ENCODE measurements at regions not wholly inside any gene's neighbourhood (a gene's known extent, or its start where the extent isn't known, plus 50 kb on each side); places are given as distances from the start of the nearest gene placed in this dataset.

- H3K4me3 ChIP-seq (ENCODE audit: low read depth in 1 of 2, low read length in 2 of 2): no peak overlapping the region
Measured at GRCh38 chr2:217722883-217723472, 279.8 kb downstream of the TNS1 start.

GRCh38 chr2:217717646-217718045, 285.1 kb downstream of the TNS1 start:
- H3K9me3 ChIP-seq (ENCODE audit: low read length): no peaks in the 10 kb centered on the region

More at GRCh38 chr2:217722883-217723472, 279.8 kb downstream of the TNS1 start:
- Histone ChIP-seq H3K9ac (ENCODE audit: low read length) (no peak overlapping the region), H3K9me3 (ENCODE audit: low read length) (no peaks in the 10 kb centered on the region), H3K4me1 (ENCODE audit: insufficient read depth, low read length) (no peaks in the 10 kb centered on the region), H3K36me3 (ENCODE audit: insufficient read depth, low read length) (peaks cover 8% of the 10 kb centered on the region), H3K27me3 (ENCODE audit: control insufficient read depth in 1 of 2, insufficient read depth in 2 of 2, low read length in 2 of 2) (no peaks in the 10 kb centered on the region), H3K27ac (ENCODE audit: low read depth, low read length) (no peak overlapping the region)

GRCh38 chr2:217715484-217715883, 287.3 kb downstream of the TNS1 start:
- Histone ChIP-seq H3K4me1 (ENCODE audit: insufficient read depth, low read length) (peaks cover 24% of the 10 kb centered on the region), H3K27ac (ENCODE audit: low read depth, low read length) (no peak overlapping the region), H3K36me3 (ENCODE audit: insufficient read depth, low read length) (no peaks in the 10 kb centered on the region), H3K4me3 (ENCODE audit: low read depth in 1 of 2, low read length in 2 of 2) (no peak overlapping the region), H3K9ac (ENCODE audit: low read length) (no peak overlapping the region), H3K9me3 (ENCODE audit: low read length) (no peaks in the 10 kb centered on the region), H3K27me3 (ENCODE audit: control insufficient read depth in 1 of 2, insufficient read depth in 2 of 2, low read length in 2 of 2) (no peaks in the 10 kb centered on the region)

More at GRCh38 chr2:217717646-217718045, 285.1 kb downstream of the TNS1 start:
- Histone ChIP-seq H3K27me3 (ENCODE audit: control insufficient read depth in 1 of 2, insufficient read depth in 2 of 2, low read length in 2 of 2) (no peaks in the 10 kb centered on the region), H3K27ac (ENCODE audit: low read depth, low read length) (no peak overlapping the region), H3K9ac (ENCODE audit: low read length) (no peak overlapping the region), H3K4me1 (ENCODE audit: insufficient read depth, low read length) (peaks cover 24% of the 10 kb centered on the region), H3K36me3 (ENCODE audit: insufficient read depth, low read length) (no peaks in the 10 kb centered on the region), H3K4me3 (ENCODE audit: low read depth in 1 of 2, low read length in 2 of 2) (no peak overlapping the region)

- Histone ChIP-seq H3K4me3 (ENCODE audit: low read depth in 1 of 2, low read length in 2 of 2) (no peak overlapping the region), H3K4me1 (ENCODE audit: insufficient read depth, low read length) (peaks cover 24% of the 10 kb centered on the region)
Measured at GRCh38 chr2:217714287-217714751, 288.5 kb downstream of the TNS1 start.

GRCh38 chr2:217713395-217714286, 289.2 kb downstream of the TNS1 start:
- no peaks in the 10 kb centered on the region for H3K36me3 ChIP-seq (ENCODE audit: insufficient read depth, low read length)
- no peak overlapping the region for H3K9ac ChIP-seq (ENCODE audit: low read length)
- no peaks in the 10 kb centered on the region for H3K27me3 ChIP-seq (ENCODE audit: control insufficient read depth in 1 of 2, insufficient read depth in 2 of 2, low read length in 2 of 2)
- no peak overlapping the region for H3K4me3 ChIP-seq (ENCODE audit: low read depth in 1 of 2, low read length in 2 of 2)
- H3K4me1 ChIP-seq (ENCODE audit: insufficient read depth, low read length): peaks cover 24% of the 10 kb centered on the region
- peak overlapping the region; percentile 49 for H3K27ac ChIP-seq (ENCODE audit: low read depth, low read length)
- H3K9me3 ChIP-seq (ENCODE audit: low read length): no peaks in the 10 kb centered on the region

More at GRCh38 chr2:217714287-217714751, 288.5 kb downstream of the TNS1 start:
- Histone ChIP-seq H3K9me3 (ENCODE audit: low read length) (no peaks in the 10 kb centered on the region), H3K27me3 (ENCODE audit: control insufficient read depth in 1 of 2, insufficient read depth in 2 of 2, low read length in 2 of 2) (no peaks in the 10 kb centered on the region), H3K9ac (ENCODE audit: low read length) (no peak overlapping the region), H3K36me3 (ENCODE audit: insufficient read depth, low read length) (no peaks in the 10 kb centered on the region), H3K27ac (ENCODE audit: low read depth, low read length) (peak overlapping the region; percentile 49)

- H3K27me3 ChIP-seq (ENCODE audit: control insufficient read depth in 1 of 2, insufficient read depth in 2 of 2, low read length in 2 of 2): no peaks in the 10 kb centered on the region
- H3K9ac ChIP-seq (ENCODE audit: low read length): no peak overlapping the region
- H3K4me3 ChIP-seq (ENCODE audit: low read depth in 1 of 2, low read length in 2 of 2): no peak overlapping the region
- peaks cover 24% of the 10 kb centered on the region for H3K4me1 ChIP-seq (ENCODE audit: insufficient read depth, low read length)
- H3K9me3 ChIP-seq (ENCODE audit: low read length): no peaks in the 10 kb centered on the region
- no peaks in the 10 kb centered on the region for H3K36me3 ChIP-seq (ENCODE audit: insufficient read depth, low read length)
- no peak overlapping the region for H3K27ac ChIP-seq (ENCODE audit: low read depth, low read length)
Measured at GRCh38 chr2:217712431-217712830, 290.4 kb downstream of the TNS1 start.

GRCh38 chr2:217711188-217711587, 291.6 kb downstream of the TNS1 start:
- H3K4me3 ChIP-seq (ENCODE audit: low read depth in 1 of 2, low read length in 2 of 2): no peak overlapping the region
- H3K9ac ChIP-seq (ENCODE audit: low read length): no peak overlapping the region
- peaks cover 33% of the 10 kb centered on the region for H3K4me1 ChIP-seq (ENCODE audit: insufficient read depth, low read length)
- H3K27me3 ChIP-seq (ENCODE audit: control insufficient read depth in 1 of 2, insufficient read depth in 2 of 2, low read length in 2 of 2): no peaks in the 10 kb centered on the region
- H3K27ac ChIP-seq (ENCODE audit: low read depth, low read length): no peak overlapping the region
- H3K9me3 ChIP-seq (ENCODE audit: low read length): no peaks in the 10 kb centered on the region
- H3K36me3 ChIP-seq (ENCODE audit: insufficient read depth, low read length): no peaks in the 10 kb centered on the region

- no peaks in the 10 kb centered on the region for H3K36me3 ChIP-seq (ENCODE audit: insufficient read depth, low read length)
- peaks cover 32% of the 10 kb centered on the region for H3K4me1 ChIP-seq (ENCODE audit: insufficient read depth, low read length)
- H3K27ac ChIP-seq (ENCODE audit: low read depth, low read length): no peak overlapping the region
- H3K4me3 ChIP-seq (ENCODE audit: low read depth in 1 of 2, low read length in 2 of 2): no peak overlapping the region
- H3K9me3 ChIP-seq (ENCODE audit: low read length): no peaks in the 10 kb centered on the region
- no peaks in the 10 kb centered on the region for H3K27me3 ChIP-seq (ENCODE audit: control insufficient read depth in 1 of 2, insufficient read depth in 2 of 2, low read length in 2 of 2)
- no peak overlapping the region for H3K9ac ChIP-seq (ENCODE audit: low read length)
Measured at GRCh38 chr2:217710211-217710765, 292.5 kb downstream of the TNS1 start.

- Histone ChIP-seq H3K9me3 (ENCODE audit: low read length) (no peaks in the 10 kb centered on the region), H3K4me3 (ENCODE audit: low read depth in 1 of 2, low read length in 2 of 2) (no peak overlapping the region), H3K36me3 (ENCODE audit: insufficient read depth, low read length) (no peaks in the 10 kb centered on the region), H3K9ac (ENCODE audit: low read length) (no peak overlapping the region), H3K27ac (ENCODE audit: low read depth, low read length) (no peak overlapping the region), H3K4me1 (ENCODE audit: insufficient read depth, low read length) (peaks cover 26% of the 10 kb centered on the region), H3K27me3 (ENCODE audit: control insufficient read depth in 1 of 2, insufficient read depth in 2 of 2, low read length in 2 of 2) (no peaks in the 10 kb centered on the region)
Measured at GRCh38 chr2:217709478-217710210, 293.2 kb downstream of the TNS1 start.

GRCh38 chr2:217707131-217707611, 295.6 kb downstream of the TNS1 start:
- H3K27ac ChIP-seq (ENCODE audit: low read depth, low read length): no peak overlapping the region
- H3K36me3 ChIP-seq (ENCODE audit: insufficient read depth, low read length): no peaks in the 10 kb centered on the region
- no peak overlapping the region for H3K9ac ChIP-seq (ENCODE audit: low read length)
- no peaks in the 10 kb centered on the region for H3K9me3 ChIP-seq (ENCODE audit: low read length)
- H3K4me1 ChIP-seq (ENCODE audit: insufficient read depth, low read length): peaks cover 9% of the 10 kb centered on the region
- no peaks in the 10 kb centered on the region for H3K27me3 ChIP-seq (ENCODE audit: control insufficient read depth in 1 of 2, insufficient read depth in 2 of 2, low read length in 2 of 2)
- no peak overlapping the region for H3K4me3 ChIP-seq (ENCODE audit: low read depth in 1 of 2, low read length in 2 of 2)

- H3K9me3 ChIP-seq (ENCODE audit: low read length): no peaks in the 10 kb centered on the region
- H3K4me1 ChIP-seq (ENCODE audit: insufficient read depth, low read length): peaks cover 9% of the 10 kb centered on the region
- H3K4me3 ChIP-seq (ENCODE audit: low read depth in 1 of 2, low read length in 2 of 2): no peak overlapping the region
- H3K27me3 ChIP-seq (ENCODE audit: control insufficient read depth in 1 of 2, insufficient read depth in 2 of 2, low read length in 2 of 2): no peaks in the 10 kb centered on the region
- no peak overlapping the region for H3K27ac ChIP-seq (ENCODE audit: low read depth, low read length)
- no peaks in the 10 kb centered on the region for H3K36me3 ChIP-seq (ENCODE audit: insufficient read depth, low read length)
- H3K9ac ChIP-seq (ENCODE audit: low read length): no peak overlapping the region
Measured at GRCh38 chr2:217706513-217706912, 296.3 kb downstream of the TNS1 start.

Measured in muscle layer of colon (tissue), 2 donors.